NCI-H510A treated with DMSO at 0.1 percent for 48 hours (cell line): ENCODE measurements at regions not wholly inside any gene's neighbourhood (a gene's known extent, or its start where the extent isn't known, plus 50 kb on each side); places are given as distances from the start of the nearest gene placed in this dataset.
"Not testable (repeated sequence)": the region's sequence is repeated elsewhere in the genome, so short reads cannot be mapped to it uniquely, and the experiment has no call there.

Source experiments
- DNase-seq: peaks from one replicate; lab custom pipeline; 2025; lab: John Stamatoyannopoulos, UW

DNA sequence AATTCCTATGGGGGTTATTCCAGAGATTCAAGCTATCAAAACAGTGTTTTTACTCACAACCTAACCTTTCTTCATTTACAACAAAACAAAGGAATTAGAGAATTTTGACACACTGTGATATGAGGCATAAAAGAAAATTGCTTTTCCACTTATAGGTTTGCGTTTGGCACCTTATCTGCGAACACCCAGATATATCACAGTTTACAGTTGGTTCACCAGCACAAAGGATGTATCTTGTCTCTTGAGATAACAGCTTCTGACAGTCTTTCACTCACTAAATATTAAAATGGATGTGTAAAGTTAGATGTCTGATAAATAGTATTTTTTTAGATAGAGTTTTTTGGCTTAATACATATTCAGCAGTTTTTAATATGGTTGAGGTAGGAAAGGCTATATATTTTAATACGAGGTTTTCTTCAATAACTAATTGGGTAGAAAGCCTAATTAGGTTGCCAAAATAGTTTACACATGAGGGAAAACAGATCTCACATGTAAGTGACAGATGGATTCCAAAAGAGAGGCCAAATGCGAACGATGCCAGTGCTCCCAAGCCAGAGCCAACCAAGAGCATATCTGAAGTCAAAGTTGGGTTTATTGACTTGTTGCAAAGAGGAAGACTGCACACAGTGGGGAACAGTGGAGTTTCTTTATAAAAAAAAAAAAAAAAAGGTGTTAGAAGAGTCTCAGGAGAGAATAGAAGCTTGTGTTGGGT, 1495.2 kb downstream of the MAT2B start:
- no peak for DNase-seq

- no peak for DNase-seq
These were observed 1497.9 kb downstream of the MAT2B start for GRCh38 chr5:165003283-165003682.

DNA sequence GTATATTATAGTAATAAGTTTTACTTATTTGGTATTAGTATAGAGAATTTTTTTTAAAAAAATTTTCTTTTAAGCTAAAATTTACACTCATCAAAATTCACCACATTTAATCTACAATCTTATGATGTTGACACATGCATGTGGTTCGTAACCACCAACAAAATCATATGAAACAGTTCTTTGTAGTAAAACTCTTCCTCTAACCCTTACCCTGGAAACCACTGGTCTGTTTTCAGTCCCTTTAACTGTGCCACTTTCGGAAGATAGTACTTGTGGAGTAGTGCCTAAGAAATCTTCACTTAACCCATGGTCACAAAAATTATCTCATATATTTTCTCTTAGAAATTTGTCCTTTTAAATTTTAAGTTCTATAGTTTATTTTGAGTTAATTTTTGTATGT, 1498.8 kb downstream of the MAT2B start:
- no peak for DNase-seq

- no peak for DNase-seq
These were observed 1509.0 kb downstream of the MAT2B start for GRCh38 chr5:165014439-165014838.

GRCh38 chr5:165015126-165015525, 1509.7 kb downstream of the MAT2B start:
- no peak for DNase-seq

DNA sequence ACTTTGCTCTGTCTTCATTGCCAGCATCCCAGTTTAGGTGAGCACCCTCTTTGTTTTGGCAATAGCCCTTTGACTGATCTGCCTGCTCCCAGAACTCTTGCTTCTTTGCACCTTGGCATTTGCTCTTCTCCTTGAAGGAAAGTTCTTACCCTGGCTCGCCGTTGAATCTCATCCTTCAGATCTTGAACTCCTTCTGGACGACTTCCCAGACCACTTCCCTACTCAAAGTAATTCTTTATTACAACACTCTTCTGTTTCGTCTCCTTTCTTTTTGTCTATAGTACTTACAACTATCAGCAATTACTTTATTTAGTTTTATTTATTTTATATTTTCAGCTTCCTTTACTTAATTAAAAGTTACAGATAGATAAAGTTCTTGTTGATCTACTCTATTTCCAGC, 1510.1 kb downstream of the MAT2B start:
- DNase-seq = no peak

DNA sequence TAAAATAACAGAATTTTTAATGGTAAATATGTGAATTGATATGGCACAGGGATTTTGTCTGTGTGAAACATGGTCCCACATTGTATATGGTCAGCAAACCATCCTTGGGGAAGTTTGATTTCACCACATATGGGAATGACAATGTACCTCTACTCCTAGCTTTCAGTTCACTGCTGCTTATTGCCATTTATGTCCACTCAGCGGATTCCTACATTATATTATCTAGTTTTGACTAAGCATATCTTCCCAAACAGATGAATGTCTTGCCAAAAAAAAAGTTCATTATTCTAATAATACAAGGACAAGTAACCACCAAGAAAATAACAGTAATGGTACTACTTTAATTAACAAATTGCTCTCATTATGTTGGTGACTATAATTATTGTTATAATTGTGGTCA, 1521.6 kb downstream of the MAT2B start:
- DNase-seq = no peak

- DNase-seq = no peak
These were observed 1522.9 kb downstream of the MAT2B start for GRCh38 chr5:165028356-165028755.

GRCh38 chr5:165029099-165029870, 1523.9 kb downstream of the MAT2B start:
- DNase-seq = no peak

- DNase-seq = no peak
These were observed 1525.6 kb downstream of the MAT2B start for GRCh38 chr5:165030971-165031370.

GRCh38 chr5:165031371-165031770, 1526.0 kb downstream of the MAT2B start:
- no peak for DNase-seq

DNA sequence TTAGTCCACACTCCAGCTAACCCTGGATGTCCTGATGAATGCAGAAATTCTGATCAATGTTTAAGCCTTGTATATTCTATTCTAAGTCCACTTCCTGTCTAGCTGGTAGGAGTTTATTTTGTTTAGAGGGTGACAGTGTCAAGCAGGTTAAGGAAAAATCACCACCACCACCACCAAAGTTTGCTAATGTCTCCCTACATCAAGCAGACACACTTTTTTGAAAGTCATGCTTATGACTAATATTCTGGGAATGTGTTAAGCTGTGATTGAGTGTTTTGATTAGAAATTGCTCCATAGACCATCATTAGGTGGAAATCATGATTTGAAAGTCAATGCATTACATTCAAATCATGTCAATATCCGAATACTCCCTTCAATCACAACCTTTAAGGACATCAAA, 1530.1 kb downstream of the MAT2B start:
- no peak for DNase-seq

DNA sequence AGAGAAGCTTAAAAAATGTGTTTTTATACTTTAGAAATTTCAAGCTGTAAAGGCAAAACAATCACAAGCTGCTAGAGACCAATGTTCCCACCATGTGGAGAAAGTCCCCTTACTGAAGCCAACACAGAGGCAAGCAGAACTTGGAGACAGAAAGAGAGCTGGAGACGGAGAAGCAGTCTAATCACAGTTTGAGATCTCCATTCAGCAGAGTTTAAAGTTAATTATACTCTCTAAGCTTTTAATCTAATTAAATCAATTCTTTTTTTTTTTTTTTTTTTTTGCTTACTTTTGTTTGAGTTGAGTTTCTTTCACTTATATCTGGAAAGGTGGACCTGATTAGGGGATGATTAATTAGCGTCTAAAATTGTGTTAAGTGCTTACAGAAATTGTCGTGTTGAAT, 1534.3 kb downstream of the MAT2B start:
- no peak for DNase-seq

GRCh38 chr5:165045941-165046340, 1540.5 kb downstream of the MAT2B start:
- not testable (repeated sequence) for DNase-seq

- no peak for DNase-seq
These were observed 1550.1 kb downstream of the MAT2B start for GRCh38 chr5:165055476-165055875.

DNA sequence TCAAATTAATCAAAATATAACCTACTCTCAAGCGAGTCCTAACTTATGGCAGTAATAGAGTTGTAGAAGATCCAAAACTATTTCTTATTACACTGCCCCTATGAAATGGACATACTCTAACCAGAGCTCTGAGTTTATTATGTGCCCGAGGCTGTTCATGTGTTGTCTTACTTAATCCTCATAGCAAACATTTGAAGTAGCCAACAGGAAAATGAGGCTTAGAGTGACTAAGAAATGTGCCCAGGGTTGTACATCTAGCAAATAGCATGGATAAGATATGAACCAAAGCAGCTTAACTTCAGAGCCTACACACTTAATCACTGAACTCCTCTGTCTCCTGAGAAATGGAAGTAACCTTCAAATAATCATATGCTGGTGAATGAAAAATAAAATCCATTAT, 1551.7 kb downstream of the MAT2B start:
- no peak for DNase-seq

DNA sequence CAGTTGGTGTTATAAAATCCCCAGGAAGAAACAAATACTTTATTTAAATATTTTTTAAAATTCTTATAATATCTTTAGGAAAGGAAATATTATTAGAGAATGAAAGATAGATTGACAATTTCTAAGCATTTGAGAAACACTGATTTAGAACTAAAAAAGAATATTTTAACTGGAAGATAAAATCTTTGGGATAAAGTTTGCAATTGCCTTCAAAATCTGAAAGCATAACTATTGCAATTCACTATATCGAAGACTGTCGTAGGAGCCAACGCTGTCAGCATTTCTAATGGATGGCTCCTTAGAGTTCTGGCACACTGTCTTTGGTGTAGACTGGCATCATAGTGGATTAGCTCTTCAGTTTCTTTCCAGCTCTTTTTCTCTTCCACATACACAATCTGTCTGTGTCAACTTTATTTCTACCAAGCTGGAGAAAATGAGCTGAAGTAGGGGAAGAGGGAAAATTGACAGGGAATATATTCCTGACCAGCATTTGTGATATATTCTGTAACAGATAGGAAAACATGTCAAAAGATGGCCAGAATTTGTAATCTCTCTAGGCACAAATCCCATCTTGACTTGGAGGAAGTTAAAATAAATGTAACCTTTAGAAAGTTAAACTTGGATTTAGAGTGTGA, 1561.4 kb downstream of the MAT2B start:
- DNase-seq = no peak

GRCh38 chr5:165076686-165077085, 1571.3 kb downstream of the MAT2B start:
- DNase-seq = no peak

GRCh38 chr5:165079389-165079788, 1574.0 kb downstream of the MAT2B start:
- DNase-seq = no peak

DNA sequence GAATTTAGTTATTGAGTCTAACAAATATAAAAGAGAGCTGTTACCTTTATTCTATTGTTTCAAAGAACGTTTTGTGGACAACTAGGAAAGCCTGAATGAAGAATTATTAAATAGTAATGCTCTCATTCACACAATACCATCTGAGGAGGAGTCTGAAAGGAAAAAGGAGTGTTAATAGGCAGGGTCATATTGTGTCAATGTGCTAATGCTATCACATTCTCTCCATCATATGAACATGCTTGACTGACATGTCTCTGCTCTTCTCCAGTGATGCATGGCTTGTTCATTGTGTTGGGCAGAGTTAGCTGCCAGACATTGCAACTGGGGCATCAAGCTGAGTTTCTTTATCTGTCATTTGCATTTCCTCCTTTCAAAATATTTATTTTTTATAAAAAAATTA, 1578.0 kb downstream of the MAT2B start:
- DNase-seq = no peak

GRCh38 chr5:165086465-165086864, 1581.0 kb downstream of the MAT2B start:
- no peak for DNase-seq

DNA sequence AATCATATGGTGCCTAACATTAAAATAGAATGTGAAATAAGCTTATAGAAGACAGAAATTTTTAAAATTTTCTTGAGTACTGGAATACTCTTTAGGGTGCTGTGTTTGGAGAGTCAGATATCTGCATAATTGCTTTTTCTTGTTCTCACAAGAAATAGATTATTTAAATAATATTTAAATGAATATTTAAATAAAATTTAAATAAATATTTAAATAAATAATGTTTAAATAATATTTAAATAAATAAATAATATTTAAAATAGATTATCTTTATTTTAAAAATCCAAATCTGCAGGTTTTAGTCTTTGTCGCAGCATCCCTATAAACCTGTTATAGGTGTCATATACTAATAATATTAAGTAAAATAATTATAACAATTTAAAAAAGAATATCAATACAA, 1589.4 kb downstream of the MAT2B start:
- no peak for DNase-seq

- no peak for DNase-seq
These were observed 1596.3 kb downstream of the MAT2B start for GRCh38 chr5:165101709-165102108.
